HEK293T (cell line): ENCODE measurements at regions not wholly inside any gene's neighbourhood (a gene's known extent, or its start where the extent isn't known, plus 50 kb on each side); places are given as distances from the start of the nearest gene placed in this dataset.

ENCODE experiments used
- CTCF ChIA-PET: fragments of 350-600 bp; formaldehyde crosslinking; extraction: SDS; loops from one replicate; lab custom pipeline; 2021; ENCODE audit warnings: antibody characterized with exemption, inconsistent platforms; lab: Yijun Ruan, JAX
- POLR2A ChIA-PET: fragments of 350-600 bp; formaldehyde crosslinking; extraction: SDS; loops from one replicate; lab custom pipeline; 2020; ENCODE audit warnings: antibody characterized with exemption, inconsistent platforms; lab: Yijun Ruan, JAX
- DNase-seq: peaks from one replicate; pipeline ENCODE4 v3.0.0; 2012; ENCODE audit warnings: mixed read lengths; ENCODE audit errors: extremely low spot score
- ARNT ChIP-seq: fragments of 450-650 bp; IDR thresholded peaks from 2 replicates; pipeline ENCODE4 v1.6.1; 2017; ENCODE audit warnings: mild to moderate bottlenecking
- BHLHE40 ChIP-seq: fragments of 450-650 bp; IDR thresholded peaks from 2 replicates; pipeline ENCODE4 v1.6.1; 2016; ENCODE audit warnings: mild to moderate bottlenecking, moderate library complexity, borderline replicate concordance
- CTBP1 ChIP-seq: fragments of 450-650 bp; IDR thresholded peaks from 2 replicates; pipeline ENCODE4 v1.6.1; 2016; ENCODE audit warnings: borderline replicate concordance
- ELF4 ChIP-seq: fragments of 450-650 bp; IDR thresholded peaks from 2 replicates; pipeline ENCODE4 v1.6.1; 2017; ENCODE audit warnings: antibody characterized with exemption
- FOXA1 ChIP-seq: fragments of 450-650 bp; IDR thresholded peaks from 2 replicates; pipeline ENCODE4 v1.6.1; 2016; ENCODE audit warnings: mild to moderate bottlenecking
- FOXK2 ChIP-seq: fragments of 450-650 bp; IDR thresholded peaks from 2 replicates; pipeline ENCODE4 v1.6.1; 2016; ENCODE audit warnings: mild to moderate bottlenecking
- FOXM1 ChIP-seq: fragments of 450-650 bp; IDR thresholded peaks from 2 replicates; pipeline ENCODE4 v1.6.1; 2017; ENCODE audit warnings: mild to moderate bottlenecking, borderline replicate concordance
- HDGF ChIP-seq: fragments of 450-650 bp; IDR thresholded peaks from 2 replicates; pipeline ENCODE4 v1.6.1; 2017; ENCODE audit warnings: antibody characterized with exemption, borderline replicate concordance
- L3MBTL2 ChIP-seq: fragments of 450-650 bp; conservative IDR thresholded peaks from 2 replicates; pipeline ENCODE4 v1.6.1; 2016; ENCODE audit warnings: mild to moderate bottlenecking
- LEF1 ChIP-seq: fragments of 450-650 bp; IDR thresholded peaks from 2 replicates; pipeline ENCODE4 v1.6.1; 2017; ENCODE audit warnings: mild to moderate bottlenecking, borderline replicate concordance
- NFRKB ChIP-seq: fragments of 450-650 bp; IDR thresholded peaks from 2 replicates; pipeline ENCODE4 v1.6.1; 2016; ENCODE audit warnings: mild to moderate bottlenecking, moderate library complexity
- PKNOX1 ChIP-seq: fragments of 450-650 bp; IDR thresholded peaks from 2 replicates; pipeline ENCODE4 v1.6.1; 2016
- SP1 ChIP-seq: fragments of 450-650 bp; IDR thresholded peaks from 2 replicates; pipeline ENCODE4 v1.6.1; 2017
- SUZ12 ChIP-seq: fragments of 450-650 bp; IDR thresholded peaks from 2 replicates; pipeline ENCODE4 v1.6.1; 2016; ENCODE audit warnings: mild to moderate bottlenecking
- TARDBP ChIP-seq: fragments of 450-650 bp; IDR thresholded peaks from 2 replicates; pipeline ENCODE4 v1.6.1; 2016
- ZNF384 ChIP-seq: fragments of 450-650 bp; IDR thresholded peaks from 2 replicates; pipeline ENCODE4 v1.6.1; 2016

GRCh38 chr7:41010418-41010817, 692.5 kb downstream of the INHBA start:
- no peak for DNase-seq
- ChIA-PET POLR2A (no interaction called here), CTCF (interaction anchor here (1.2 kb wide), 1 partner anchor 11 kb away, joined by 4 read pairs; no protein-coding TSS in a partner anchor)
- TF ChIP-seq FOXK2 (no peak), LEF1 (no peak), TARDBP (no peak), ARNT (no peak), FOXM1 (no peak), SP1 (no peak), NFRKB (no peak), BHLHE40 (no peak), L3MBTL2 (no peak)

GRCh38 chr7:41007811-41008210, 695.1 kb downstream of the INHBA start:
- ChIA-PET POLR2A (no interaction called here), CTCF (no interaction called here)
- no peak for DNase-seq
- no peak for TF ChIP-seq FOXA1
- no peak for TF ChIP-seq SUZ12
- TF ChIP-seq NFRKB = no peak
- TF ChIP-seq SP1 = no peak
- no peak for TF ChIP-seq TARDBP
- TF ChIP-seq ZNF384 = no peak
- TF ChIP-seq ELF4 = no peak
- no peak for TF ChIP-seq PKNOX1
- no peak for TF ChIP-seq FOXM1
- no peak for TF ChIP-seq L3MBTL2
- no peak for TF ChIP-seq HDGF
- TF ChIP-seq LEF1 = no peak
- no peak for TF ChIP-seq BHLHE40
- no peak for TF ChIP-seq CTBP1
- TF ChIP-seq ARNT = no peak

- no peak for DNase-seq
- TF ChIP-seq PKNOX1 (no peak), ELF4 (no peak), NFRKB (no peak), HDGF (no peak), TARDBP (no peak), CTBP1 (no peak), FOXM1 (no peak), ARNT (no peak), BHLHE40 (no peak), FOXK2 (no peak), SUZ12 (no peak), L3MBTL2 (no peak)
- ChIA-PET POLR2A (no interaction called here), CTCF (interaction anchor here (0.7 kb wide), 1 partner anchor 10 kb away, joined by 3 read pairs; no protein-coding TSS in a partner anchor)
These were observed 695.5 kb downstream of the INHBA start for GRCh38 chr7:41007351-41007751.

GRCh38 chr7:41006306-41006995, 696.4 kb downstream of the INHBA start:
- ChIA-PET CTCF (interaction anchor here (0.7 kb wide), 1 partner anchor 9 kb away, joined by 3 read pairs; no protein-coding TSS in a partner anchor), POLR2A (no interaction called here)
- no peak for TF ChIP-seq TARDBP
- TF ChIP-seq ZNF384 = no peak
- TF ChIP-seq LEF1 = no peak
- no peak for TF ChIP-seq HDGF
- no peak for TF ChIP-seq SUZ12
- no peak for TF ChIP-seq PKNOX1
- no peak for TF ChIP-seq ELF4
- no peak for DNase-seq

GRCh38 chr7:41005374-41005901, 697.5 kb downstream of the INHBA start:
- no peak for TF ChIP-seq SUZ12
- no peak for TF ChIP-seq PKNOX1
- TF ChIP-seq FOXA1 = no peak
- no peak for TF ChIP-seq BHLHE40
- no peak for TF ChIP-seq CTBP1
- TF ChIP-seq HDGF = no peak
- no peak for TF ChIP-seq SP1
- TF ChIP-seq ARNT = no peak
- TF ChIP-seq FOXK2 = no peak
- no peak for TF ChIP-seq L3MBTL2
- TF ChIP-seq TARDBP = no peak
- no peak for TF ChIP-seq LEF1
- TF ChIP-seq ZNF384 = no peak
- no peak for TF ChIP-seq FOXM1
- no peak for TF ChIP-seq NFRKB
- no peak for TF ChIP-seq ELF4
- CTCF ChIA-PET = interaction anchor here (0.6 kb wide), 1 partner anchor 155 kb away, joined by 5 read pairs; no protein-coding TSS in a partner anchor
- no peak for DNase-seq
- POLR2A ChIA-PET = no interaction called here
